Calu3 (cell line): ENCODE measurements at regions not wholly inside any gene's neighbourhood (a gene's known extent, or its start where the extent isn't known, plus 50 kb on each side); places are given as distances from the start of the nearest gene placed in this dataset.

Experiments used
- BruUV-seq: library from RNA; stranded (reverse); fragments of 400-500 nt; replicated peaks from 2 replicates; lab custom pipeline; 2021; lab: Mats Ljungman, UMichigan
- CTCF ChIA-PET: fragments of 300-600 bp; sonication (Branson Sonifier 250); formaldehyde crosslinking; loops from one replicate; lab custom pipeline; 2022; ENCODE audit warnings: antibody characterized with exemption; lab: Charles Lee
- DNase-seq: peaks from one replicate; pipeline ENCODE4 v3.0.0; 2022
- H3K27ac Mint-ChIP-seq: one replicate; pipeline ENCODE4 v1.8.0; 2022; ENCODE audit warnings: mixed read lengths; ENCODE audit not compliant: unreplicated experiment
- H3K27me3 Mint-ChIP-seq: one replicate; pipeline ENCODE4 v1.8.0; 2022; ENCODE audit warnings: mixed read lengths; ENCODE audit not compliant: unreplicated experiment
- H3K36me3 Mint-ChIP-seq: one replicate; pipeline ENCODE4 v1.8.0; 2022; ENCODE audit warnings: mild to moderate bottlenecking, moderate library complexity, mixed read lengths; ENCODE audit not compliant: insufficient read depth, unreplicated experiment
- H3K4me1 Mint-ChIP-seq: one replicate; pipeline ENCODE4 v1.8.0; 2022; ENCODE audit warnings: mild to moderate bottlenecking, low read depth, mixed read lengths; ENCODE audit not compliant: unreplicated experiment
- H3K4me3 Mint-ChIP-seq: one replicate; pipeline ENCODE4 v1.8.0; 2022; ENCODE audit warnings: mild to moderate bottlenecking, low read depth, moderate library complexity, mixed read lengths; ENCODE audit not compliant: unreplicated experiment
- H3K9me3 Mint-ChIP-seq: one replicate; pipeline ENCODE4 v1.8.0; 2022; ENCODE audit warnings: low read depth, mixed read lengths; ENCODE audit not compliant: unreplicated experiment
- intact Hi-C: fragments of 100-400 bp; cut with micrococcal nuclease; formaldehyde crosslinking; loops from one replicate; pipeline ENCODE4 v1.10.0; 2022; ENCODE audit not compliant: unreplicated experiment
- TF ChIP-seq, protein P1 (sequence below): fragments of 200-600 bp; IDR thresholded peaks from one replicate; pipeline ENCODE4 v1.8.0; 2022; ENCODE audit warnings: antibody characterized with exemption; ENCODE audit not compliant: unreplicated experiment

DNA sequence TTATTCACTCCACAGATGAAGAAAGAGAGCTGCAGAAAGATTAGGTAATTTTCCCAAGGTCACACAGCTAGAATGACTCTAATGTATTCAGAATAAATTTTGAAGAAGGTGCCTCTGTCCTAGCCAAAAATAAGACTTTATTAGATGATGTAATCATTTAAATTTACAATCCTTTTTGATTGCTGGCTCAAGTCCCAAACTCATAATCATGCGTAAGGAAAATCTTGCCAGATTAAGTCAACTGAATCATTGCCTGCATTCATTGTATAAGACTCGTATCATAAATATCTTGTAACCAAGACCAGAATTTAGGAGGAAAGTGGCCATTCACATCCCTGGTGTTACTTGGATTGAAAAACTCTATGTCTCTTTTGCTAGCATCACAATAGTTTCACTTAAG lies 53.1 kb upstream of the STK39 start:
- Mint-ChIP-seq H3K36me3 (no peaks in the 10 kb centered on the region), H3K4me3 (no peak overlapping the region), H3K27me3 (no peaks in the 10 kb centered on the region), H3K9me3 (peaks cover under 1% of the 10 kb centered on the region), H3K27ac (no peak overlapping the region), H3K4me1 (no peaks in the 10 kb centered on the region)
- TF ChIP-seq, protein P1, sequence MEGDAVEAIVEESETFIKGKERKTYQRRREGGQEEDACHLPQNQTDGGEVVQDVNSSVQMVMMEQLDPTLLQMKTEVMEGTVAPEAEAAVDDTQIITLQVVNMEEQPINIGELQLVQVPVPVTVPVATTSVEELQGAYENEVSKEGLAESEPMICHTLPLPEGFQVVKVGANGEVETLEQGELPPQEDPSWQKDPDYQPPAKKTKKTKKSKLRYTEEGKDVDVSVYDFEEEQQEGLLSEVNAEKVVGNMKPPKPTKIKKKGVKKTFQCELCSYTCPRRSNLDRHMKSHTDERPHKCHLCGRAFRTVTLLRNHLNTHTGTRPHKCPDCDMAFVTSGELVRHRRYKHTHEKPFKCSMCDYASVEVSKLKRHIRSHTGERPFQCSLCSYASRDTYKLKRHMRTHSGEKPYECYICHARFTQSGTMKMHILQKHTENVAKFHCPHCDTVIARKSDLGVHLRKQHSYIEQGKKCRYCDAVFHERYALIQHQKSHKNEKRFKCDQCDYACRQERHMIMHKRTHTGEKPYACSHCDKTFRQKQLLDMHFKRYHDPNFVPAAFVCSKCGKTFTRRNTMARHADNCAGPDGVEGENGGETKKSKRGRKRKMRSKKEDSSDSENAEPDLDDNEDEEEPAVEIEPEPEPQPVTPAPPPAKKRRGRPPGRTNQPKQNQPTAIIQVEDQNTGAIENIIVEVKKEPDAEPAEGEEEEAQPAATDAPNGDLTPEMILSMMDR: no peak
- BruUV-seq: no TSS peak
- no peak for DNase-seq
- CTCF ChIA-PET: no interaction called here
- intact Hi-C loops: no loop called here

DNA sequence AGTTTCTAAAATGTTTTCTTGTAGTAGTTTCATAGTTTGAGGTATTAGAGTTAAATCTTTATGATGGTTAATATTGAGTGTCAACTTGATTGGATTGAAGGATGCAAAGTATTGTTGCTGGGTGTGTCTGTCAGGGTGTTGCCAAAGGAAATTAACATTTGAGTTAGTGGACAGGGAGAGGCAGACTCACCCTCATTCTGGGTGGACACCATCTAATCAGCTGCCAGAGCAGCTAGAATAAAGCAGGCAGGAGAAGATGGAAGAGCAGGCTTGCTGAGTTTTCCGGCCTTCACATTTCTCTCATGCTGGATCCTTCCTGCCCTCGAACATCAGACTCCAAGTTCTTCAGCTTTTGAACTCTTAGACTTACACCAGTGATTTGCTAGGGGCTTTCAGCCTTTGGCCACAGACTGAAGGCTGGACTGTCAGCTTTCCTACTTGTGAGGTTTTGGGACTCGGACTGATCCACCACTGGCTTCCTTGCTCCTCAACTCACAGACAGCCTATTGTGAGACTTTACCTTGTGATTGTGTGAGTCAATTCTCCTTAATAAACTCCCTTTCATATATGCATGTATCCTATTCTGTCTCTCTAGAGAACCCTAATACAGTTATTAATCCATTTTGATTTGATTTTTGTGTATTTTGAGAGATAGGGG lies 56.8 kb upstream of the STK39 start:
- intact Hi-C loops: no loop called here
- DNase-seq: no peak
- CTCF ChIA-PET: no interaction called here
- no peaks in the 10 kb centered on the region for H3K36me3 Mint-ChIP-seq
- H3K27ac Mint-ChIP-seq: no peak overlapping the region
- BruUV-seq: no TSS peak
- no peaks in the 10 kb centered on the region for H3K27me3 Mint-ChIP-seq
- TF ChIP-seq, protein P1: no peak
- H3K9me3 Mint-ChIP-seq: peaks cover 9% of the 10 kb centered on the region
- no peaks in the 10 kb centered on the region for H3K4me1 Mint-ChIP-seq
- no peak overlapping the region for H3K4me3 Mint-ChIP-seq

- intact Hi-C loops: no loop called here
- CTCF ChIA-PET: no interaction called here
- H3K4me3 Mint-ChIP-seq: no peak overlapping the region
- peaks cover 9% of the 10 kb centered on the region for H3K9me3 Mint-ChIP-seq
- no TSS peak for BruUV-seq
- no peaks in the 10 kb centered on the region for H3K36me3 Mint-ChIP-seq
- no peak overlapping the region for H3K27ac Mint-ChIP-seq
- no peaks in the 10 kb centered on the region for H3K4me1 Mint-ChIP-seq
- TF ChIP-seq, protein P1: no peak
- no peaks in the 10 kb centered on the region for H3K27me3 Mint-ChIP-seq
- no peak for DNase-seq
Observed at GRCh38 chr2:168307379-168307778, 60.0 kb upstream of the STK39 start.

- H3K27me3 Mint-ChIP-seq: no peaks in the 10 kb centered on the region
- BruUV-seq: no TSS peak
- intact Hi-C loops: no loop called here
- no peaks in the 10 kb centered on the region for H3K4me1 Mint-ChIP-seq
- CTCF ChIA-PET: interaction anchor here (0.6 kb wide), 1 partner anchor 150 kb away, joined by 4 read pairs; no protein-coding TSS in a partner anchor
- no peak for DNase-seq
- TF ChIP-seq, protein P1: no peak
- H3K36me3 Mint-ChIP-seq: no peaks in the 10 kb centered on the region
- H3K4me3 Mint-ChIP-seq: no peak overlapping the region
- H3K27ac Mint-ChIP-seq: no peak overlapping the region
- peaks cover 7% of the 10 kb centered on the region for H3K9me3 Mint-ChIP-seq
Observed at GRCh38 chr2:168310580-168310979, 63.2 kb upstream of the STK39 start.
